Smooth muscle cell (in vitro differentiated cells): ENCODE measurements at regions not wholly inside any gene's neighbourhood (a gene's known extent, or its start where the extent isn't known, plus 50 kb on each side); places are given as distances from the start of the nearest gene placed in this dataset.

ENCODE experiments used
- DNase-seq: peaks from one replicate; lab custom pipeline; 2025; ENCODE audit not compliant: unreplicated experiment; lab: John Stamatoyannopoulos, UW
- H2AFZ ChIP-seq: fragments of 200-600 bp; sonication (generic); 2 replicates; pipeline ENCODE4 v1.6.0; 2016; ENCODE audit warnings: antibody characterized with exemption, low read depth, mild to moderate bottlenecking
- H3F3A ChIP-seq: fragments of 200-600 bp; sonication (generic); 2 replicates; pipeline ENCODE4 v1.6.0; 2017; ENCODE audit warnings: antibody characterized with exemption, low read depth
- H3K27ac ChIP-seq: fragments of 200-600 bp; sonication (generic); 2 replicates; pipeline ENCODE4 v1.5.1; 2016; ENCODE audit warnings: low read depth, mild to moderate bottlenecking
- H3K27me3 ChIP-seq: fragments of 200-600 bp; sonication (generic); 2 replicates; pipeline ENCODE4 v1.6.1; 2016; ENCODE audit warnings: low read depth, mild to moderate bottlenecking
- H3K36me3 ChIP-seq: fragments of 200-600 bp; sonication (generic); 2 replicates; pipeline ENCODE4 v1.5.1; 2016; ENCODE audit warnings: low read depth
- H3K4me1 ChIP-seq: fragments of 200-600 bp; sonication (generic); 2 replicates; pipeline ENCODE4 v1.5.1; 2016; ENCODE audit warnings: low read depth
- H3K4me2 ChIP-seq: fragments of 200-600 bp; sonication (generic); 2 replicates; pipeline ENCODE4 v1.6.0; 2016; ENCODE audit warnings: mild to moderate bottlenecking
- H3K4me3 ChIP-seq: fragments of 200-600 bp; sonication (generic); 2 replicates; pipeline ENCODE4 v1.5.1; 2016; ENCODE audit warnings: mild to moderate bottlenecking
- H3K79me2 ChIP-seq: fragments of 200-600 bp; sonication (generic); 2 replicates; pipeline ENCODE4 v1.6.0; 2016; ENCODE audit warnings: low read depth, mild to moderate bottlenecking
- H3K9ac ChIP-seq: fragments of 200-600 bp; sonication (generic); 2 replicates; pipeline ENCODE4 v1.6.0; 2016; ENCODE audit warnings: low read depth
- H3K9me3 ChIP-seq: fragments of 200-600 bp; sonication (generic); replicated peaks from 2 replicates; pipeline ENCODE4 v1.5.1; 2016; ENCODE audit warnings: low read depth
- H4K20me1 ChIP-seq: fragments of 200-600 bp; sonication (generic); 2 replicates; pipeline ENCODE4 v1.6.0; 2016; ENCODE audit warnings: low read depth
- WGBS: methylation state at CpG from one replicate; pipeline ENCODE4 v1.1.7; 2016; ENCODE audit warnings: low lambda C conversion rate; 5-methylcytosine and 5-hydroxymethylcytosine counted together
- TF ChIP-seq, protein P1 (sequence below): fragments of 200-600 bp; sonication (generic); IDR thresholded peaks from 2 replicates; pipeline ENCODE4 v1.5.1; 2017; ENCODE audit warnings: borderline replicate concordance, mild to moderate bottlenecking, antibody characterized with exemption; ENCODE audit not compliant: insufficient read depth, poor library complexity, severe bottlenecking

DNA sequence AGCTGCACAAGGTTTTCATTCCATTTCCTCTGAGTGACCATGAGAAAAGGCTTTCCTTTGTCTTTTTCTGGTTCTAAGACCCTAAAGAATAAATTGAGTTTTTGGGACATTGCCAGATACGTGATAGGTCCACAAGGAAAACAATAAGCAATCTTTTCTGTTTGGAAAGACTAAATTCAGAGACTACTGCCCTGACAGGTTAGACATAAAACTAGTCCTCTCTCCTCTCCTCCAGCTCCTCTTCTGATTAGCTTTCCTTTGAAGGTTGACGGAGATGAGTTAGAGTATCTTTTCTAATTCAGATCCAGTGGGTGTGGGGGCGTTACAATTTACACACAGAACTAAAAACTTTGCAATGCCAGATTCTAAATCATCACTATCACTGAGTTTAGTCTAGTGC is 57.8 kb upstream of the C1orf53 start:
- Histone ChIP-seq H3K4me3 (no peak overlapping the region), H3F3A (no peaks in the 10 kb centered on the region), H3K27ac (peak overlapping the region; percentile 37), H4K20me1 (no peaks in the 10 kb centered on the region), H3K27me3 (no peaks in the 10 kb centered on the region), H3K4me1 (peaks cover 5% of the 10 kb centered on the region), H3K9ac (no peak overlapping the region), H3K79me2 (no peaks in the 10 kb centered on the region), H2AFZ (peak overlapping the region; percentile 8), H3K9me3 (no peaks in the 10 kb centered on the region), H3K36me3 (no peaks in the 10 kb centered on the region), H3K4me2 (peak overlapping the region; percentile 58)
- DNase-seq: no peak
- 44% methylated on average over 3 of the region's 3 CpGs for WGBS
- TF ChIP-seq, protein P1, sequence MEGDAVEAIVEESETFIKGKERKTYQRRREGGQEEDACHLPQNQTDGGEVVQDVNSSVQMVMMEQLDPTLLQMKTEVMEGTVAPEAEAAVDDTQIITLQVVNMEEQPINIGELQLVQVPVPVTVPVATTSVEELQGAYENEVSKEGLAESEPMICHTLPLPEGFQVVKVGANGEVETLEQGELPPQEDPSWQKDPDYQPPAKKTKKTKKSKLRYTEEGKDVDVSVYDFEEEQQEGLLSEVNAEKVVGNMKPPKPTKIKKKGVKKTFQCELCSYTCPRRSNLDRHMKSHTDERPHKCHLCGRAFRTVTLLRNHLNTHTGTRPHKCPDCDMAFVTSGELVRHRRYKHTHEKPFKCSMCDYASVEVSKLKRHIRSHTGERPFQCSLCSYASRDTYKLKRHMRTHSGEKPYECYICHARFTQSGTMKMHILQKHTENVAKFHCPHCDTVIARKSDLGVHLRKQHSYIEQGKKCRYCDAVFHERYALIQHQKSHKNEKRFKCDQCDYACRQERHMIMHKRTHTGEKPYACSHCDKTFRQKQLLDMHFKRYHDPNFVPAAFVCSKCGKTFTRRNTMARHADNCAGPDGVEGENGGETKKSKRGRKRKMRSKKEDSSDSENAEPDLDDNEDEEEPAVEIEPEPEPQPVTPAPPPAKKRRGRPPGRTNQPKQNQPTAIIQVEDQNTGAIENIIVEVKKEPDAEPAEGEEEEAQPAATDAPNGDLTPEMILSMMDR: no peak

DNA sequence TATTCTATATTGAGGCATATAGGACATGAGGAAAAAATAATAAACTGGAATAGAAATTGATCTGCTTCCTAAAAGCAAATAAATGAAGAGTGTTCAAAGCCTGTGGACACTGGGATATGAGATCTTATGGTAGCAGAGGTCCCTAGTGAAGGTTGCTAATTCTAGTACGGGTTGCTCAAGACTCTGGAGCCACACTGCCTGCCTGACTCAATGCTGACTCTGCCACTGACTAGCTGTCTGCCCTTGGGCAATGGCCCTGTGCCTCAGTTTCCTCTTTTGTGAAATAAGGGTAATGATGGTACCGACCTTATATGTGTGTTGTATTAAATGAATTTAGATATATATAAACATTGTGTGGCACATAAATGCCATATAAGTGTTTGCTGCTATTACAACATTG is 59.0 kb upstream of the C1orf53 start:
- WGBS: 82% methylated on average over 2 of the region's 2 CpGs
- no peak overlapping the region for H2AFZ ChIP-seq
- TF ChIP-seq, protein P1: no peak

DNA sequence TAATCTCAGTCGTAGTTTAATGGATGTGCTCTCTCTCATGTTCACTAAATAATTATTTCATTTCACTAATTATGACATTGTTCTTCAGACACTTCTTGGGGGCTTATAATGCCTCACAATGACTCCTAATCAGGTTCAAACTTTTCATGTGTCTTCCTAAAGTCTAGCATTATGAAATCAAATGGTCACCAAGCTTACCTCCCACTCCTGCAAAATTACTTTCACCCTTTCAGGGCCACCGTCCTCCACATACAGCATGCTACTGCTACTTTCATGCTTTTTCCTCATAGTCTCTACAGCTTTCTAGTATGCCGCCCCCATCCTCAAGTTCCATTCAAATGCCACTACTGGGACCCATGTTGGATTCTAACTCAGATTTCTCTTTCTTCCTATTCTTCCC is 59.8 kb upstream of the C1orf53 start:
- WGBS: 86% methylated on average over 3 of the region's 3 CpGs
- TF ChIP-seq, protein P1: no peak
- H3K36me3 ChIP-seq: no peaks in the 10 kb centered on the region
- no peak overlapping the region for H3K4me3 ChIP-seq
- no peak for DNase-seq
- H4K20me1 ChIP-seq: no peaks in the 10 kb centered on the region
- peak overlapping the region; percentile 61 for H3K27ac ChIP-seq
- H3F3A ChIP-seq: no peaks in the 10 kb centered on the region
- no peaks in the 10 kb centered on the region for H3K27me3 ChIP-seq
- H3K9me3 ChIP-seq: no peaks in the 10 kb centered on the region
- H3K9ac ChIP-seq: no peak overlapping the region
- H3K4me1 ChIP-seq: peaks cover 5% of the 10 kb centered on the region
- H2AFZ ChIP-seq: no peak overlapping the region
- peak overlapping the region; percentile 57 for H3K4me2 ChIP-seq
- no peaks in the 10 kb centered on the region for H3K79me2 ChIP-seq

More for the DNA sequence above, 59.0 kb upstream of the C1orf53 start:
- peaks cover 5% of the 10 kb centered on the region for H3K4me1 ChIP-seq
- no peaks in the 10 kb centered on the region for H3K79me2 ChIP-seq
- no peak overlapping the region for H3K4me2 ChIP-seq
- H3K9me3 ChIP-seq: no peaks in the 10 kb centered on the region
- no peaks in the 10 kb centered on the region for H3K36me3 ChIP-seq
- no peak overlapping the region for H3K27ac ChIP-seq
- H3K27me3 ChIP-seq: no peaks in the 10 kb centered on the region
- H4K20me1 ChIP-seq: no peaks in the 10 kb centered on the region
- H3K9ac ChIP-seq: no peak overlapping the region
- no peak overlapping the region for H3K4me3 ChIP-seq
- no peaks in the 10 kb centered on the region for H3F3A ChIP-seq
- DNase-seq: no peak

DNA sequence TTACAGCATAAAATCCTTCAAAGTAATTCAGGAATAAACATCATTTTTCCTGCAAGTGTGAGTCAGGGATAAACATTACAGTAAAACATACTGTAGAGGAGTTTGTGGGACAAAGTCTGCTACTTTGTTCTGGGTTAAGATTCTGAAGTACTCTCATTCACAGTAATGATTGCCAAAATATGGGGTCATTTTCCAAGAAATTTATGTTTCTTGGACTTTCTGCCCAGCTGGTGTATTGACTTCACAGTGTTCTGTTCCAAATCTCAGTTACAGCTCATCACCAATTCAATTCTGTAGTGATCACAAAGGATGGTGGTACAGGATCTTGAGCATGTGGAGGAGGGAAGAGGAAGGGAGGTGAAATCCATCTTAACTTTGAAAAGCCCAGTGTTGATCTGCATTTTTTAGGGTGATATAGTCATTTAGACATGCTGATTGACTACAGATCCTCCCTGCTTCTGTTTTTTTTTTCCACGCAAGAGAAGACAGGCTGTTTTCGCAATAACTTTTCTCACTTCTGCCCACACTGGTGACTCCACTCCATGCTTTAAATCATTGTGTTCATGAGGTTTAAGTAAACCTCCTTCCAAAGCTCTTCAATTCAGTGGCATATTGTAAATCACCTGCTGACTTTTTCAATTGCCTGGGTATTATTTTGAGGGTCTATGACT is 60.4 kb upstream of the C1orf53 start:
- Histone ChIP-seq H3K27ac (peak overlapping the region; percentile 61), H3K9me3 (no peaks in the 10 kb centered on the region), H2AFZ (peak overlapping the region; percentile 51), H3F3A (no peaks in the 10 kb centered on the region), H3K9ac (no peak overlapping the region), H3K36me3 (no peaks in the 10 kb centered on the region), H3K4me2 (peak overlapping the region; percentile 57), H3K4me3 (no peak overlapping the region), H3K79me2 (no peaks in the 10 kb centered on the region), H4K20me1 (no peaks in the 10 kb centered on the region), H3K27me3 (no peaks in the 10 kb centered on the region), H3K4me1 (peaks cover 5% of the 10 kb centered on the region)
- TF ChIP-seq, protein P1: no peak
- 15% methylated on average over 2 of the region's 2 CpGs for WGBS
- no peak for DNase-seq
